K562 (cell line): ENCODE measurements at regions not wholly inside any gene's neighbourhood (a gene's known extent, or its start where the extent isn't known, plus 50 kb on each side); places are given as distances from the start of the nearest gene placed in this dataset.

Experiments
- ATAC-seq: fragments of 200-7000 bp; cut with Tn5 transposase; 3 replicates; pipeline ENCODE4 v1.9.1; 2020; ENCODE audit warnings: moderate library complexity
- BruUV-seq: library from RNA; stranded (reverse); fragments of 400-500 nt; replicated peaks from 2 replicates; lab custom pipeline; 2021; lab: Mats Ljungman, UMichigan
- CTCF ChIA-PET: fragments of 300-600 bp; formaldehyde crosslinking; extraction: SDS; loops from one replicate; lab custom pipeline; 2021; ENCODE audit warnings: low intra/inter-chr PET ratio; lab: Yijun Ruan, JAX
- POLR2A ChIA-PET: fragments of 300-600, 350-650 bp; sonication (Branson Sonifier 250); formaldehyde crosslinking; extraction: SDS; loops from one replicate; lab custom pipeline; 2021; ENCODE audit warnings: antibody characterized with exemption, inconsistent platforms; lab: Yijun Ruan, JAX
- DNase-seq, 4 experiments: peaks; one replicate each; pipeline versions ENCODE4 v3.0.0 to v3.0.0-alpha.2; 2011 to 2018; ENCODE audit warnings: low spot score in 3 of 4, mixed read lengths in 3 of 4; ENCODE audit errors: extremely low read depth in 1 of 4
- FAIRE-seq: peaks from 2 replicates; lab custom pipeline; 2011; peaks lifted over from hg19 to GRCh38; lab: Jason Lieb, UNC
- H2AFZ ChIP-seq: 2 replicates; pipeline ENCODE4 v1.6.0; 2011; ENCODE audit warnings: low read depth, low read length, control low read depth, inconsistent platforms
- H3K27ac ChIP-seq: fragments of 200-600 bp; 3 replicates; pipeline ENCODE4 v1.8.0; 2011; ENCODE audit warnings: low read depth, mild to moderate bottlenecking, control low read depth, inconsistent platforms, low read length, moderate library complexity, mixed read lengths; ENCODE audit errors: extremely low read depth
- H3K27me3 ChIP-seq, 2 experiments: fragments of 300-600 bp in 1 of 2; 2 replicates in 1 of 2; 3 replicates in 1 of 2; pipeline versions ENCODE4 v1.6.0 to v1.8.0; 2011; ENCODE audit warnings: inconsistent platforms in 2 of 2, low read length in 2 of 2, mild to moderate bottlenecking in 1 of 2, mixed read lengths in 1 of 2, moderate library complexity in 1 of 2; ENCODE audit not compliant: control insufficient read depth in 2 of 2, insufficient read depth in 2 of 2
- H3K36me3 ChIP-seq: fragments of 300-600 bp; 3 replicates; pipeline ENCODE4 v1.8.0; 2011; ENCODE audit warnings: mild to moderate bottlenecking, low read length, inconsistent platforms; ENCODE audit not compliant: control insufficient read depth, insufficient read depth
- H3K4me1 ChIP-seq, 2 experiments: fragments of 200-600 bp in 1 of 2; replicated peaks in 1 of 2; 2 replicates in 1 of 2; 3 replicates in 1 of 2; pipeline versions ENCODE4 v1.5.1 to v1.8.0; 2011; ENCODE audit warnings: inconsistent platforms in 2 of 2, low read length in 2 of 2, mild to moderate bottlenecking in 1 of 2, mixed read lengths in 1 of 2, moderate library complexity in 1 of 2; ENCODE audit not compliant: control insufficient read depth in 2 of 2, insufficient read depth in 2 of 2
- H3K4me2 ChIP-seq: 2 replicates; pipeline ENCODE4 v1.6.1; 2011; ENCODE audit warnings: low read length, control low read depth, inconsistent platforms, mixed read lengths; ENCODE audit not compliant: insufficient read depth
- H3K4me3 ChIP-seq: fragments of 200-600 bp; sonication (generic), shearing (Covaris generic); 2 replicates; pipeline ENCODE4 v1.5.1; 2016; ENCODE audit warnings: control low read depth, inconsistent platforms
- H3K79me2 ChIP-seq: fragments of 200-600 bp; 3 replicates; pipeline ENCODE4 v1.8.0; 2011; ENCODE audit warnings: low read length, inconsistent platforms; ENCODE audit not compliant: control insufficient read depth, insufficient read depth
- H3K9ac ChIP-seq, 2 experiments: 2 replicates each; pipeline versions ENCODE4 v1.6.0 to v1.6.1; 2011; ENCODE audit warnings: low read depth in 2 of 2, low read length in 2 of 2, control low read depth in 1 of 2, inconsistent platforms in 1 of 2, mild to moderate bottlenecking in 1 of 2, mixed read lengths in 1 of 2; ENCODE audit not compliant: insufficient read depth in 1 of 2
- H3K9me1 ChIP-seq: one replicate; pipeline ENCODE4 v1.6.0; 2011; ENCODE audit warnings: inconsistent platforms, mild to moderate bottlenecking, low read length, moderate library complexity; ENCODE audit not compliant: control insufficient read depth, insufficient read depth
- H3K9me3 ChIP-seq: replicated peaks from 2 replicates; pipeline ENCODE4 v1.5.1; 2011; ENCODE audit warnings: low read depth, low read length, inconsistent platforms; ENCODE audit not compliant: control insufficient read depth, insufficient read depth
- H4K20me1 ChIP-seq: replicated peaks from 2 replicates; pipeline ENCODE4 v1.6.1; 2011; ENCODE audit warnings: low read length, inconsistent platforms, mixed read lengths; ENCODE audit not compliant: control insufficient read depth, insufficient read depth
- BCOR ChIP-seq: fragments of 450-650 bp; IDR thresholded peaks from 2 replicates; pipeline ENCODE4 v1.6.1; 2016
- CEBPG ChIP-seq, 3 experiments: fragments of 200-800 bp in 1 of 3; sonication (Bioruptor generic) in 1 of 3; sonication (generic) in 1 of 3; formaldehyde crosslinking in 1 of 3; IDR thresholded peaks in 2 of 3; conservative IDR thresholded peaks in 1 of 3; 2 replicates each; pipeline versions ENCODE4 v1.6.1 to v1.8.0; 2016 to 2022; ENCODE audit warnings: missing compliant biosample characterization in 2 of 3, missing genetic modification characterization in 2 of 3, mild to moderate bottlenecking in 1 of 3, missing genetic modification reagents in 1 of 3
- CHD2 ChIP-seq: IDR thresholded peaks from 2 replicates; pipeline ENCODE4 v1.6.1; 2011; ENCODE audit warnings: low read depth, low read length
- CLOCK ChIP-seq: fragments of 250-450 bp; sonication (Bioruptor Pico); IDR thresholded peaks from 2 replicates; pipeline ENCODE4 v1.4.0; 2020; ENCODE audit warnings: mild to moderate bottlenecking, moderate library complexity, borderline replicate concordance
- ELF1 ChIP-seq: fragments of 200-800 bp; sonication (Bioruptor generic); IDR thresholded peaks from 2 replicates; pipeline ENCODE4 v1.6.1; 2016; ENCODE audit warnings: missing genetic modification characterization, missing compliant biosample characterization
- GTF3C2 ChIP-seq: IDR thresholded peaks from 3 replicates; pipeline ENCODE4 v1.6.1; 2011; ENCODE audit warnings: borderline replicate concordance, mild to moderate bottlenecking, moderate library complexity; ENCODE audit not compliant: insufficient read length; ENCODE audit errors: extremely low read depth
- MAFF ChIP-seq: IDR thresholded peaks from 2 replicates; pipeline ENCODE4 v1.6.1; 2012; ENCODE audit warnings: low read length, improper control_type of control experiment
- MBD2 ChIP-seq: sonication (generic); IDR thresholded peaks from 2 replicates; pipeline ENCODE4 v1.6.1; 2016; ENCODE audit warnings: low read depth, borderline replicate concordance
- NCOA2 ChIP-seq, 2 experiments: fragments of 450-650 bp; IDR thresholded peaks; 2 replicates each; pipeline ENCODE4 v1.6.1; 2018; ENCODE audit warnings: mild to moderate bottlenecking in 2 of 2, moderate library complexity in 1 of 2; ENCODE audit not compliant: partially characterized antibody in 2 of 2
- PHF20 ChIP-seq: fragments of 450-650 bp; IDR thresholded peaks from 2 replicates; pipeline ENCODE4 v1.6.1; 2018; ENCODE audit not compliant: partially characterized antibody
- POLR2AphosphoS2 ChIP-seq: IDR thresholded peaks from 2 replicates; pipeline ENCODE4 v1.6.1; 2012; ENCODE audit warnings: low read length, improper control_type of control experiment
- ZBTB11 ChIP-seq, 3 experiments: fragments of 200-800 bp in 1 of 3; fragments of 250-450 bp in 1 of 3; fragments of 450-650 bp in 1 of 3; sonication (Bioruptor Pico) in 1 of 3; sonication (Bioruptor generic) in 1 of 3; formaldehyde crosslinking in 1 of 3; IDR thresholded peaks; 2 replicates each; pipeline versions ENCODE4 v1.6.1 to v1.8.0; 2016 to 2022; ENCODE audit warnings: mild to moderate bottlenecking in 2 of 3, missing genetic modification characterization in 2 of 3, missing compliant biosample characterization in 1 of 3, moderate library complexity in 1 of 3
- WGBS: fragments of 100-300 bp; shearing (Covaris generic); methylation state at CpG from one replicate; pipeline ENCODE4 v1.1.6; 2016; ENCODE audit warnings: low coverage, mixed read lengths; ENCODE audit not compliant: insufficient coverage; ENCODE audit errors: missing lambda C conversion rate; 5-methylcytosine and 5-hydroxymethylcytosine counted together
- in situ Hi-C: fragments of 300-500 bp; cut with MboI; formaldehyde crosslinking; loops from 4 replicates; pipeline ENCODE4 v1.15.0; 2018; ENCODE audit warnings: inconsistent platforms, mixed read lengths
- intact Hi-C: fragments of 100-400 bp; cut with micrococcal nuclease; formaldehyde crosslinking; loops from 2 replicates; pipeline ENCODE4 v1.14.2; 2022

- H3K4me1 ChIP-seq, result no peaks in the 10 kb centered on the region
- H3K36me3 ChIP-seq, result no peaks in the 10 kb centered on the region
- H3K9ac ChIP-seq, result no peak overlapping the region
- BruUV-seq, result no TSS peak
- no peaks in the 10 kb centered on the region for H3K27me3 ChIP-seq
- H3K9me3 ChIP-seq, result no peaks in the 10 kb centered on the region
- WGBS, result 0% methylated on average over 3 of the region's 4 CpGs
- no peaks in the 10 kb centered on the region for H3K79me2 ChIP-seq
- no peak for DNase-seq
- H4K20me1 ChIP-seq, result no peaks in the 10 kb centered on the region
- H3K4me2 ChIP-seq, result no peak overlapping the region
- TF ChIP-seq NCOA2 (IDR thresholded peaks at IDR 0.05; ENCODE audit: partially characterized antibody in 2 of 2) (no peak), CLOCK (CRISPR knock-in tag) (no peak), ZBTB11 (CRISPR knock-in tag; IDR thresholded peaks at IDR 0.05) (no peak), ELF1 (tag) (no peak), PHF20 (no peak), MAFF (no peak), CHD2 (no peak), POLR2AphosphoS2 (no peak), GTF3C2 (no peak), BCOR (no peak), MBD2 (no peak), CEBPG (CRISPR knock-in tag; IDR thresholded peaks at IDR 0.05) (no peak), CEBPG (tag; conservative IDR thresholded peaks at IDR 0.05 in 1 of 2, IDR thresholded peaks at IDR 0.05 in 1 of 2) (no peak)
- TF ChIP-seq, all 486 proteins: peak for 0
- ATAC-seq (no peak), FAIRE-seq (no peak)
- Histone ChIP-seq H3K9me1 (peaks cover 3% of the 10 kb centered on the region), H2AFZ (no peak overlapping the region), H3K4me3 (no peak overlapping the region), H3K27ac (no peak overlapping the region)
- in situ Hi-C loops (no loop called here), intact Hi-C loops (no loop called here)
- POLR2A ChIA-PET, result no interaction called here
- CTCF ChIA-PET, result no interaction called here
Measured at GRCh38 chr11:116240710-116241109, 532.1 kb downstream of the BUD13 start.
